WTC11 (cell line): ENCODE measurements at regions not wholly inside any gene's neighbourhood (a gene's known extent, or its start where the extent isn't known, plus 50 kb on each side); places are given as distances from the start of the nearest gene placed in this dataset.
"Not testable (repeated sequence)": the region's sequence is repeated elsewhere in the genome, so short reads cannot be mapped to it uniquely, and the experiment has no call there.

Experiments
- ATAC-seq: fragments of 200-7000 bp; cut with Tn5 transposase; 2 replicates; pipeline ENCODE4 v1.10.0; 2021; ENCODE audit warnings: mild to moderate bottlenecking, moderate library complexity
- CTCF ChIA-PET: fragments of 300-600 bp; sonication (Branson Sonifier 250); formaldehyde crosslinking; loops from one replicate; lab custom pipeline; 2021; ENCODE audit warnings: antibody characterized with exemption; lab: Charles Lee
- POLR2A ChIA-PET: fragments of 350-600 bp; sonication (Branson Sonifier 250); formaldehyde crosslinking; loops from one replicate; lab custom pipeline; 2021; ENCODE audit warnings: antibody characterized with exemption; lab: Charles Lee
- DNase-seq: peaks from one replicate; pipeline ENCODE4 v3.0.0; 2021; ENCODE audit warnings: low spot score
- H3K27ac Mint-ChIP-seq: 2 replicates; pipeline ENCODE4 v1.8.0; 2021; ENCODE audit warnings: mixed read lengths
- H3K27me3 Mint-ChIP-seq: 2 replicates; pipeline ENCODE4 v1.8.0; 2021; ENCODE audit warnings: low read depth, mild to moderate bottlenecking, moderate library complexity, mixed read lengths
- H3K36me3 Mint-ChIP-seq: 2 replicates; pipeline ENCODE4 v1.8.0; 2021; ENCODE audit warnings: mixed read lengths
- H3K4me1 Mint-ChIP-seq: 2 replicates; pipeline ENCODE4 v1.8.0; 2022; ENCODE audit warnings: mixed read lengths
- H3K4me3 Mint-ChIP-seq: 2 replicates; pipeline ENCODE4 v1.8.0; 2021; ENCODE audit warnings: mild to moderate bottlenecking, moderate library complexity, mixed read lengths
- H3K9me3 Mint-ChIP-seq: 2 replicates; pipeline ENCODE4 v1.8.0; 2021; ENCODE audit warnings: mixed read lengths
- GRHL2 ChIP-seq: fragments of 250-450 bp; sonication (Bioruptor Pico); IDR thresholded peaks from 2 replicates; pipeline ENCODE4 v1.8.0; 2022; ENCODE audit warnings: mild to moderate bottlenecking, moderate library complexity; ENCODE audit not compliant: insufficient replicate concordance, severe bottlenecking
- SMAD4 ChIP-seq: sonication (generic); formaldehyde crosslinking; IDR thresholded peaks from 2 replicates; pipeline ENCODE4 v1.8.0; 2022; ENCODE audit warnings: mild to moderate bottlenecking, missing genetic modification reagents
- SP1 ChIP-seq: sonication (generic); formaldehyde crosslinking; conservative IDR thresholded peaks from 2 replicates; pipeline ENCODE4 v1.8.1; 2022; ENCODE audit warnings: missing genetic modification reagents
- ZNF396 ChIP-seq: fragments of 250-450 bp; sonication (Bioruptor Pico); IDR thresholded peaks from 2 replicates; pipeline ENCODE4 v1.8.0; 2021; ENCODE audit warnings: mild to moderate bottlenecking, moderate library complexity, borderline replicate concordance
- TF ChIP-seq, protein P1 (sequence below): sonication (generic); formaldehyde crosslinking; IDR thresholded peaks from 2 replicates; pipeline ENCODE4 v1.8.0; 2022; ENCODE audit warnings: mild to moderate bottlenecking, missing genetic modification reagents
- TF ChIP-seq, protein P2 (sequence below): sonication (generic); formaldehyde crosslinking; IDR thresholded peaks from 2 replicates; pipeline ENCODE4 v1.8.1; 2023; ENCODE audit warnings: mild to moderate bottlenecking, moderate library complexity, missing genetic modification reagents
- TF ChIP-seq, protein P3 (sequence below): fragments of 250-450 bp; sonication (Bioruptor Pico); IDR thresholded peaks from 2 replicates; pipeline ENCODE4 v1.9.0; 2021; ENCODE audit warnings: mild to moderate bottlenecking, borderline replicate concordance
- TF ChIP-seq, protein P4 (sequence below): fragments of 250-450 bp; sonication (Bioruptor Pico); conservative IDR thresholded peaks from 2 replicates; pipeline ENCODE4 v1.9.0; 2021; ENCODE audit warnings: mild to moderate bottlenecking

DNA sequence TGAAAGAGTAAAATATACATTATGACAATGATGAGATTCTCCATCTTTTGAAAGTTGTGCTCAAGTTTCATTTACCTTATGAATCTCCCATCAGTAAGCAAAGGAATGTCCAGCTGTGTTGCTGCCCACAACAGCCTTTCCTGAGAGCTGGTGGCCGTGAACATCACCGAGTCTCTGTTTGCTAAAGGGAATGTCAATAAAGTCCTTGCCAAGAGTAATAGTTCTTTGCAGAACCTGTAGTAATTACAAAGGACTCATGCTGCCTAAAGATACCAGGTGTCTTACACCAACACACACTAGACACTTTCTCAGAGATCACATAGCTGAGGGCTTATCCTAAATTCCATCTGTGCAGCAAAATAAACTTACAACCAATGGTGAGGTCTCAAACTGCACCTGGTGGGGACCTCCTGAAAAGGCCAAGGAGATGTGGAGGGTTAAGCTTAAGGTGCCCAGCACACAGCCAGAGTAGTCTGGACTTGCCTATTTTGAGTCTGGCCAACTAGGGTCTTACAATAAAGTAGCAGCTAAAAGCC lies 111.1 kb upstream of the DAPK1 start (continued):
- no peak for TF ChIP-seq GRHL2 (CRISPR knock-in tag)
- TF ChIP-seq ZNF396 (CRISPR knock-in tag) = no peak
- TF ChIP-seq, protein P1, sequence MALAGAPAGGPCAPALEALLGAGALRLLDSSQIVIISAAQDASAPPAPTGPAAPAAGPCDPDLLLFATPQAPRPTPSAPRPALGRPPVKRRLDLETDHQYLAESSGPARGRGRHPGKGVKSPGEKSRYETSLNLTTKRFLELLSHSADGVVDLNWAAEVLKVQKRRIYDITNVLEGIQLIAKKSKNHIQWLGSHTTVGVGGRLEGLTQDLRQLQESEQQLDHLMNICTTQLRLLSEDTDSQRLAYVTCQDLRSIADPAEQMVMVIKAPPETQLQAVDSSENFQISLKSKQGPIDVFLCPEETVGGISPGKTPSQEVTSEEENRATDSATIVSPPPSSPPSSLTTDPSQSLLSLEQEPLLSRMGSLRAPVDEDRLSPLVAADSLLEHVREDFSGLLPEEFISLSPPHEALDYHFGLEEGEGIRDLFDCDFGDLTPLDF (CRISPR knock-in tag) = no peak

DNA sequence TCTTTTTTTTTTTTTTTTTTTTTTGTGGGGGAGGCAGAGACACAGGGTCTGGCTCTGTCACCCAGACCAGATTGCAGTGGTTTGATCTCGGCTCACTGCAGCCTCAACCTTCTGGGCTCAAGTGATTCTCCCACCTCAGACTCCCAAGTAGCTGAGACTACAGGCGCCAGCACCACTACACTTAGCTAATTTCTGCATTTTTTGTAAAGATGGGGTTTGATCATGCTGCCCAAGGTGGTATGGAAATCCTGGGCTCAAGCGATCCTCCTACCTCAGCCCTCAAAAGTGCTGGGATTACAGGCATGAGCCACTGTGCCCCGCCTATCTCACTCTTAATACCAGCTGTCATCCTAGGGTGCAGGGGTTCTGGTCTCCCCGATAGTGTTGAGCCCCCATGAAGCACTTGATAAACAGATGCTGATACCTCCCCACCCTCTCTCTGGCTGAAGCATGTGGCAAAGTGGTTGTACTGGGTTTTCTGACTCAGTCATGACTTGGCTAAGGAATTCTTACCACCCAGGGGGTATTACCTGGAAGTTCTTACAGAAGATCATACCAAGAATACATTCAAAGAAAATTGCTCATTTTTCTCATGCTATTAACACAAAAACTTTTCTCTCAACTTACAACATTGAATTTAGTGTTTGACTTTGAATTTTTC lies 110.2 kb upstream of the DAPK1 start:
- no peak for DNase-seq
- ChIA-PET CTCF (interaction anchor here (0.7 kb wide), 1 partner anchor 201 kb away, joined by 3 read pairs; no protein-coding TSS in a partner anchor), POLR2A (interaction anchor here (1.3 kb wide), 1 partner anchor 11 kb away, joined by 9 read pairs; no protein-coding TSS in a partner anchor)
- H3K36me3 Mint-ChIP-seq = peaks cover 2% of the 10 kb centered on the region
- no peaks in the 10 kb centered on the region for H3K27me3 Mint-ChIP-seq
- H3K4me1 Mint-ChIP-seq = peaks cover 46% of the 10 kb centered on the region
- peaks cover 3% of the 10 kb centered on the region for H3K9me3 Mint-ChIP-seq
- H3K27ac Mint-ChIP-seq = no peak overlapping the region
- H3K4me3 Mint-ChIP-seq = no peak overlapping the region
- TF ChIP-seq, protein P1 (CRISPR knock-in tag) = no peak
- TF ChIP-seq SP1 (CRISPR knock-in tag) = no peak
- TF ChIP-seq, all 79 proteins: peak for 0
- no peak; the same call in 1 of the 2 replicates for ATAC-seq

DNA sequence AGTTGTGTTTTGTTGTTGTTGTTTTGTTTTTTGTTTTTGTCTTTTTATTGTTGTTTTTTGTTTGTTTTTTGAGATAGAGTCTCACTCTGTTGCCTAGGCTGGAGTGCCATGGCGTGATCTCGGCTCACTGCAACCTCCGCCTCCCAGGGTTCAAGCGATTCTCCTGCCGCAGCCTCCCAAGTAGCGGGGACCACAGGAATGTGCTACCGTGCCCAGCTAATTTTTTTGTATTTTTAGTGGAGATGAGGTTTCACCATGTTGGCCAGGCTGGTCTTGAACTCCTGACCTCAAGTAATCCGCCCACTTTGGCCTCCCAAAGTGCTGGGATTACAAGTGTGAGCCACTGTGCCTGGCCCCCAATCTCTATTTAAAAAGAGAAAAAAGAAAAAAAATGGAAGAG lies 109.0 kb upstream of the DAPK1 start:
- ATAC-seq, CTCF ChIA-PET, POLR2A ChIA-PET, DNase-seq, H3K27ac Mint-ChIP-seq, H3K4me3 Mint-ChIP-seq, H3K27me3 Mint-ChIP-seq: not testable (repeated sequence)
- peaks cover 13% of the 10 kb centered on the region for H3K36me3 Mint-ChIP-seq
- H3K4me1 Mint-ChIP-seq = peaks cover 57% of the 10 kb centered on the region
- H3K9me3 Mint-ChIP-seq = peaks cover 13% of the 10 kb centered on the region

DNA sequence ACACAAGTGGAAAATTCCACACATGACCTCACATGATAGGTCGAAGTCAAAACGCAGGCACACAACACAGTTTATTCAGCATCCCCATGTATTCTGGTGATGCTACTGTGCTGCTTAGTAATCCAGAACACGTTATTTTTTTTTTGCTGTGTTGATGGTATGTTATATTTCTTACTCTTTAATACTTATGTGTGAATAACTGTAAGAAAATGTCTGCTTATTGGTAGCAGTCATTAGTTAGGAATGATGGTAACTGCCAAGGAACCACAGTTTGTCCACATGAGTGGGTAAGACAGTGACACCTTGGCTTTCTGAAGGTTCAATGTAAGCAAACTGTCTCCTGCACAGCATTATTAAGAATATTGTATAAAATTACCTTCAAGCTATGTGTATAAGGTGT lies 107.7 kb upstream of the DAPK1 start:
- peaks cover 13% of the 10 kb centered on the region for H3K36me3 Mint-ChIP-seq
- H3K4me3 Mint-ChIP-seq = no peak overlapping the region
- ATAC-seq (no peak), DNase-seq (no peak)
- H3K27ac Mint-ChIP-seq = no peak overlapping the region
- H3K9me3 Mint-ChIP-seq = peaks cover 13% of the 10 kb centered on the region
- H3K27me3 Mint-ChIP-seq = no peaks in the 10 kb centered on the region
- no peak for TF ChIP-seq SMAD4 (CRISPR knock-in tag)
- TF ChIP-seq, protein P2, sequence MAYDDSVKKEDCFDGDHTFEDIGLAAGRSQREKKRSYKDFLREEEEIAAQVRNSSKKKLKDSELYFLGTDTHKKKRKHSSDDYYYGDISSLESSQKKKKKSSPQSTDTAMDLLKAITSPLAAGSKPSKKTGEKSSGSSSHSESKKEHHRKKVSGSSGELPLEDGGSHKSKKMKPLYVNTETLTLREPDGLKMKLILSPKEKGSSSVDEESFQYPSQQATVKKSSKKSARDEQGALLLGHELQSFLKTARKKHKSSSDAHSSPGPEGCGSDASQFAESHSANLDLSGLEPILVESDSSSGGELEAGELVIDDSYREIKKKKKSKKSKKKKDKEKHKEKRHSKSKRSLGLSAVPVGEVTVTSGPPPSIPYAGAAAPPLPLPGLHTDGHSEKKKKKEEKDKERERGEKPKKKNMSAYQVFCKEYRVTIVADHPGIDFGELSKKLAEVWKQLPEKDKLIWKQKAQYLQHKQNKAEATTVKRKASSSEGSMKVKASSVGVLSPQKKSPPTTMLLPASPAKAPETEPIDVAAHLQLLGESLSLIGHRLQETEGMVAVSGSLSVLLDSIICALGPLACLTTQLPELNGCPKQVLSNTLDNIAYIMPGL (CRISPR knock-in tag) = no peak
- TF ChIP-seq, protein P3, sequence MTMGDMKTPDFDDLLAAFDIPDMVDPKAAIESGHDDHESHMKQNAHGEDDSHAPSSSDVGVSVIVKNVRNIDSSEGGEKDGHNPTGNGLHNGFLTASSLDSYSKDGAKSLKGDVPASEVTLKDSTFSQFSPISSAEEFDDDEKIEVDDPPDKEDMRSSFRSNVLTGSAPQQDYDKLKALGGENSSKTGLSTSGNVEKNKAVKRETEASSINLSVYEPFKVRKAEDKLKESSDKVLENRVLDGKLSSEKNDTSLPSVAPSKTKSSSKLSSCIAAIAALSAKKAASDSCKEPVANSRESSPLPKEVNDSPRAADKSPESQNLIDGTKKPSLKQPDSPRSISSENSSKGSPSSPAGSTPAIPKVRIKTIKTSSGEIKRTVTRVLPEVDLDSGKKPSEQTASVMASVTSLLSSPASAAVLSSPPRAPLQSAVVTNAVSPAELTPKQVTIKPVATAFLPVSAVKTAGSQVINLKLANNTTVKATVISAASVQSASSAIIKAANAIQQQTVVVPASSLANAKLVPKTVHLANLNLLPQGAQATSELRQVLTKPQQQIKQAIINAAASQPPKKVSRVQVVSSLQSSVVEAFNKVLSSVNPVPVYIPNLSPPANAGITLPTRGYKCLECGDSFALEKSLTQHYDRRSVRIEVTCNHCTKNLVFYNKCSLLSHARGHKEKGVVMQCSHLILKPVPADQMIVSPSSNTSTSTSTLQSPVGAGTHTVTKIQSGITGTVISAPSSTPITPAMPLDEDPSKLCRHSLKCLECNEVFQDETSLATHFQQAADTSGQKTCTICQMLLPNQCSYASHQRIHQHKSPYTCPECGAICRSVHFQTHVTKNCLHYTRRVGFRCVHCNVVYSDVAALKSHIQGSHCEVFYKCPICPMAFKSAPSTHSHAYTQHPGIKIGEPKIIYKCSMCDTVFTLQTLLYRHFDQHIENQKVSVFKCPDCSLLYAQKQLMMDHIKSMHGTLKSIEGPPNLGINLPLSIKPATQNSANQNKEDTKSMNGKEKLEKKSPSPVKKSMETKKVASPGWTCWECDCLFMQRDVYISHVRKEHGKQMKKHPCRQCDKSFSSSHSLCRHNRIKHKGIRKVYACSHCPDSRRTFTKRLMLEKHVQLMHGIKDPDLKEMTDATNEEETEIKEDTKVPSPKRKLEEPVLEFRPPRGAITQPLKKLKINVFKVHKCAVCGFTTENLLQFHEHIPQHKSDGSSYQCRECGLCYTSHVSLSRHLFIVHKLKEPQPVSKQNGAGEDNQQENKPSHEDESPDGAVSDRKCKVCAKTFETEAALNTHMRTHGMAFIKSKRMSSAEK (CRISPR knock-in tag) = no peak
- TF ChIP-seq, protein P4, sequence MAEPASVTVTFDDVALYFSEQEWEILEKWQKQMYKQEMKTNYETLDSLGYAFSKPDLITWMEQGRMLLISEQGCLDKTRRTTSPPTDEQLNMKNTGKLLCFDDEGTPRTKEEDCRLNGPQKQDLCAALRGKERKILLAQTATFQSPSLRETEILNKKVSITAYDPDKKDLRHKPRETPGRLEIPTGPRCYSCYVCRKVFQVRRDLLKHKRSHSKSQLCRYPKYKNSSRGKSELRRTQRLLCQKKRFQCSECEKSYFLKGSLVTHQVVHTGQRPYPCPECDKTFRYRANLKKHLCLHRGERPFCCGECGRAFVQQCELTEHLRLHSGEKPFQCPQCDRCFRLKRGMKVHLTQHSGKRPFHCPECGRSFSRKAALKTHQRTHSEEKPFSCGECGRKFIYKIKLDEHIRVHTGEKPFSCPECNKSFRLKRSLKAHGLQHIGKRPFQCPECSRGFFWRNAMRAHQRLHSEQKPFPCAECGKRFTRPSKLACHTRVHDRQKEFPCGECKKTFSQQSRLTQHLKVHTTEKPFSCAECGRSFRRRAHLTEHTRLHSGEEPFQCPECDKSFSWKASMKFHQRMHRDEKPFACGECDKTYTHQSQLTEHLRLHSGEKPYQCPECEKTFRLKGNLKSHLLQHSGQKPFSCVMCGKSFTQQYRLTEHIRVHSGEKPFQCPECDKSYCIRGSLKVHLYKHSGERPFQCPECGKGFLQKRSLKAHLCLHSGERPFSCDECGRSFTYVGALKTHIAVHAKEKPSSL (CRISPR knock-in tag) = no peak
- TF ChIP-seq, all 79 proteins: peak for 0
- POLR2A ChIA-PET = no interaction called here
- CTCF ChIA-PET = no interaction called here
- peaks cover 58% of the 10 kb centered on the region for H3K4me1 Mint-ChIP-seq
